ENCODE measurements at regions not wholly inside any gene's neighbourhood (a gene's known extent, or its start where the extent isn't known, plus 50 kb on each side); places are given as distances from the start of the nearest gene placed in this dataset.

DNA sequence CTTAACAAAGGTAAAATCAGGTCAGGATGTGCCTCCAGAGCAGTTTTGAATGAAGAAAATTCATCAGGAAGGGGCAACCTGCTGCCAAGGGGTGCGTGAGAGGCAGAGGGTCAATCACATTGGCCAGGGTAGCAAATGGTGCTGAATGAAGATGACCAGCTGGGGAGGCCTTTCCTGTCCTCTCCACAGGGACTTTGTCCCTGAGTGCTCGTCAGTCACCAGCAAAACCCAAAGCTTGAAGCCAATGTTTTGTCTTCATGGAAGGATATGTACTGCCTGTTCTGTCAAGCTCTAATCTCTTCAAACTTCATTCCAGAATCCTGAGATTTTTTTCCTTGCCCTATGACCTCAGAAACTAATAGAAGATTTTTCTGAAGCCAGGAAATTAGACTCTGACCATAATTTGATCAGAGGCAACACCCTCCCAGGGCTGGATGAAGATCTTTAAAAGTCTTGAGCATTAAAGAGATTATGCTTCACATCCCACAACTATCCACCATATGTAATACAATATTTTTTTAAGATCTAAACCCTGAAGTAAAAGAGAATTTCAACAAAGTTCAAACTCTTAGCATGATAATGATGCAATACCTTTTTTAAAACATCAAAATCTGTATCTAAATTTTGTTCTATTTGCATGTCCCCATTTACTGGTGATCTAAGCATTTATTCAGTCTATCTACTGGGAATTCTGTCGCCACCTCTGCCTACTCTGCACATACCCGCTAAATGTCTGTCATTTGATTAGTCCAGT is 243.0 kb downstream of the SNX13 start:
- Mint-ChIP-seq H3K4me3 (no peak overlapping the region), H3K4me1 (no peaks in the 10 kb centered on the region), H3K27ac (no peak overlapping the region), H3K36me3 (peaks cover 2 to 8% (median 3%) of the 10 kb centered on the region in 3 donors), H3K9me3 (peaks cover 18 to 29% (median 22%) of the 10 kb centered on the region in 5 donors), H3K27me3 (peaks cover 7 to 18% of the 10 kb centered on the region in 2 donors)
- no peak for DNase-seq
- ChIA-PET POLR2A (no interaction called here), CTCF (no interaction called here)
- no peaks in the 10 kb centered on the region for H3K36me3 ChIP-seq (ENCODE audit: insufficient read depth, low read length)
- H3K4me1 ChIP-seq (ENCODE audit: insufficient read depth, low read length) = no peaks in the 10 kb centered on the region
- H3K4me3 ChIP-seq (ENCODE audit: low read length) = no peak overlapping the region
- H3K27ac ChIP-seq (ENCODE audit: low read depth, low read length) = no peak overlapping the region
- peaks cover 13% of the 10 kb centered on the region for H3K9me3 ChIP-seq (ENCODE audit: low read length)
- H3K27me3 ChIP-seq (ENCODE audit: insufficient read depth, low read length, poor library complexity, severe bottlenecking) = no peaks in the 10 kb centered on the region

DNA sequence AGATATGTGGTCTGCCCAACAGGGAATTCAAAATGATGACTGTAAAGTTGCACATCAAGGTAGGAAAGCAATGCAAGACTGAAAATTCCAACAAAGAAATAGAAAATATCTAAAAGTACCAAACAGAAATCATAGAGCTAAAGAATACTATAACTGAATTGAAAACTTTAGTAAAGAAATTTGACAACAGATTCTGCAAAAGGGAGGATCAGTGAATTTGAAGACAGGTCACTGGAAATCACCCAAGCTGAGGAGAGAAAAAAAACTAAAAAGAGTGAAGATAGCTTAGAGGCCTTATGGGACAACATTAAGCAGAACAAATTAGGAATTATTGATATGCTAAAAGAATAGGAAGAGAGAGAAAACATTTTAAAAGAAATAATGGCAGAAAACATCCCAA is 240.6 kb downstream of the SNX13 start:
- Mint-ChIP-seq H3K27me3 (peaks cover 7 to 25% of the 10 kb centered on the region in 2 donors), H3K4me1 (no peaks in the 10 kb centered on the region), H3K9me3 (peaks cover 18 to 29% (median 22%) of the 10 kb centered on the region in 5 donors), H3K36me3 (peaks cover 2 to 8% (median 3%) of the 10 kb centered on the region in 3 donors), H3K4me3 (no peak overlapping the region), H3K27ac (no peak overlapping the region)
- Histone ChIP-seq H3K36me3 (ENCODE audit: insufficient read depth, low read length) (no peaks in the 10 kb centered on the region), H3K4me1 (ENCODE audit: insufficient read depth, low read length) (no peaks in the 10 kb centered on the region), H3K27ac (ENCODE audit: low read depth, low read length) (no peak overlapping the region), H3K9me3 (ENCODE audit: low read length) (peaks cover 13% of the 10 kb centered on the region), H3K27me3 (ENCODE audit: insufficient read depth, low read length, poor library complexity, severe bottlenecking) (no peaks in the 10 kb centered on the region), H3K4me3 (ENCODE audit: low read length) (no peak overlapping the region)
- DNase-seq = no peak
- POLR2A ChIA-PET = no interaction called here
- CTCF ChIA-PET = no interaction called here

DNA sequence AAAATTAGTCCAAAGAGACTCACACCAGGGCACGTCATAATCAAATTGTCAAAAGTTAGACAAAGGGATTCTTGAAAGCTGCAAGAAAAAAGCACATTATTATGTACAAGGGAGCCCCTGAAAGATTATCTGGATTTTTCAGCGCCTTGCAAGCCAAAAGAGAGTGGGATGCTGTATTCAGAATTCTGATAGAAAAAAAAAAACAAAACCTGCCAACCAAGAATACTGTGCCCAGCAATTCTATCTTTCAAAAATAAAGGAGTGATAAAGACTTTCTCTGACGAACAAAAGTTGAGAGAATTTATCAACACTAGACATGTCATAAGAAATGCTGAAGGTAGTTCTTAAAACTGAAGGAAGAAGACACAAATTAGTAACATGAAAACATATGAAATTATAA is 240.2 kb downstream of the SNX13 start:
- peaks cover 13% of the 10 kb centered on the region for H3K9me3 ChIP-seq (ENCODE audit: low read length)
- ChIA-PET CTCF (interaction anchor here (0.7 kb wide), 1 partner anchor 398 kb away, joined by 3 read pairs; no protein-coding TSS in a partner anchor), POLR2A (no interaction called here)
- no peaks in the 10 kb centered on the region for H3K4me1 Mint-ChIP-seq
- no peak overlapping the region for H3K27ac ChIP-seq (ENCODE audit: low read depth, low read length)
- no peaks in the 10 kb centered on the region for H3K4me1 ChIP-seq (ENCODE audit: insufficient read depth, low read length)
- H3K27me3 ChIP-seq (ENCODE audit: insufficient read depth, low read length, poor library complexity, severe bottlenecking) = no peaks in the 10 kb centered on the region
- H3K36me3 ChIP-seq (ENCODE audit: insufficient read depth, low read length) = no peaks in the 10 kb centered on the region
- no peak overlapping the region for H3K4me3 Mint-ChIP-seq
- H3K9me3 Mint-ChIP-seq = peaks cover 18 to 29% (median 22%) of the 10 kb centered on the region in 5 donors
- peaks cover 7 to 25% of the 10 kb centered on the region in 2 donors for H3K27me3 Mint-ChIP-seq
- H3K4me3 ChIP-seq (ENCODE audit: low read length) = no peak overlapping the region
- H3K36me3 Mint-ChIP-seq = peaks cover 2 to 8% (median 3%) of the 10 kb centered on the region in 3 donors
- DNase-seq = no peak
- no peak overlapping the region for H3K27ac Mint-ChIP-seq

DNA sequence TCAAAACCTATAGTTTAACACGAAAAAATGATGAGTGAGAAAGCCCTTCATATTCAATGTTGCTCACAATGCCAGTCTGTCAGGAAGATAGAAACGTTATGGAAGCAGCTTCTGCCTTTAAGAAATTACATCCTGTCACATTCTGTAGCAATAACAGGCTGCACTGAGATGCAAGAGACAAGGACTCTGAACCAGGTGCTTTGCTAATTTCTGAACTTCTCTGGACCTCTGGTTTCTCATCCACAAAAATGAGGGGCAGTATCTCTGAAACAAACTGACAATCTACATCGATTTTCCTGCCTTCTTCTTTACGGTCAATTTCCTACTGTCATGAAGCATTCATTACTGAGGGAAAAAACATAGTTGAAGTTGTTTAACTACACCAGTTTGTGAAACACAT is 234.0 kb downstream of the SNX13 start:
- no peak overlapping the region for H3K27ac Mint-ChIP-seq
- ChIA-PET CTCF (interaction anchor here (1.5 kb wide), 1 partner anchor 10 kb away, joined by 3 read pairs; no protein-coding TSS in a partner anchor), POLR2A (no interaction called here)
- Histone ChIP-seq H3K27ac (ENCODE audit: low read depth, low read length) (no peak overlapping the region), H3K9me3 (ENCODE audit: low read length) (no peaks in the 10 kb centered on the region), H3K36me3 (ENCODE audit: insufficient read depth, low read length) (no peaks in the 10 kb centered on the region), H3K27me3 (ENCODE audit: insufficient read depth, low read length, poor library complexity, severe bottlenecking) (no peaks in the 10 kb centered on the region), H3K4me1 (ENCODE audit: insufficient read depth, low read length) (no peaks in the 10 kb centered on the region), H3K4me3 (ENCODE audit: low read length) (no peak overlapping the region)
- H3K27me3 Mint-ChIP-seq = peaks cover 2 to 9% of the 10 kb centered on the region in 2 donors
- peaks cover 0 to 1% (median 0%) of the 10 kb centered on the region in 5 donors for H3K9me3 Mint-ChIP-seq
- no peaks in the 10 kb centered on the region for H3K36me3 Mint-ChIP-seq
- H3K4me1 Mint-ChIP-seq = no peaks in the 10 kb centered on the region
- DNase-seq = no peak
- H3K4me3 Mint-ChIP-seq = no peak overlapping the region

DNA sequence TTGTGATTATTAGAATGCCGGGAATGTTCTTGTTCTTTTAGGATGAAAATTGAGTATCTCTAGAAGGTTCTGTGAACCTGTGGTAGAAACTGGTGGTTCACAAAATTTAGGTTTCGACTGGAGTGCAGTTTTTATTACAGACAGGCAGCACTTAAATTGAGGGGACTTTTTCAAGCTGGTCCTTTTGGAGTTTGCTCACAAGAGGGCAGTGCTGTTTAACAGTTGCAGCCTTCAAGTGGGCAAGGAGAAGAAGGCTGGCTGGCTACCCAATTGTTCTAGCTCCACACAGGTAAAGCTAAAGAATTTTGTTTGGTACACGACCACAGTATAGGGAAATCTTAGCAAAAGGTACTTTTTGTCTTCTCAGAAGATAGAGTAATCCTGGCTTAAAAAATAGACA is 233.6 kb downstream of the SNX13 start:
- Histone ChIP-seq H3K27me3 (ENCODE audit: insufficient read depth, low read length, poor library complexity, severe bottlenecking) (no peaks in the 10 kb centered on the region), H3K4me3 (ENCODE audit: low read length) (no peak overlapping the region), H3K9me3 (ENCODE audit: low read length) (no peaks in the 10 kb centered on the region), H3K36me3 (ENCODE audit: insufficient read depth, low read length) (no peaks in the 10 kb centered on the region), H3K4me1 (ENCODE audit: insufficient read depth, low read length) (no peaks in the 10 kb centered on the region), H3K27ac (ENCODE audit: low read depth, low read length) (no peak overlapping the region)
- Mint-ChIP-seq H3K4me1 (no peaks in the 10 kb centered on the region), H3K27me3 (peaks cover 0 to 9% of the 10 kb centered on the region in 2 donors), H3K27ac (no peak overlapping the region), H3K9me3 (no peaks in the 10 kb centered on the region), H3K4me3 (no peak overlapping the region), H3K36me3 (no peaks in the 10 kb centered on the region)
- peak in 2 of 5 donors; percentile 23 to 53 for DNase-seq
- POLR2A ChIA-PET = no interaction called here
- CTCF ChIA-PET = interaction anchor here (1.5 kb wide), 1 partner anchor 11 kb away, joined by 3 read pairs; no protein-coding TSS in a partner anchor

DNA sequence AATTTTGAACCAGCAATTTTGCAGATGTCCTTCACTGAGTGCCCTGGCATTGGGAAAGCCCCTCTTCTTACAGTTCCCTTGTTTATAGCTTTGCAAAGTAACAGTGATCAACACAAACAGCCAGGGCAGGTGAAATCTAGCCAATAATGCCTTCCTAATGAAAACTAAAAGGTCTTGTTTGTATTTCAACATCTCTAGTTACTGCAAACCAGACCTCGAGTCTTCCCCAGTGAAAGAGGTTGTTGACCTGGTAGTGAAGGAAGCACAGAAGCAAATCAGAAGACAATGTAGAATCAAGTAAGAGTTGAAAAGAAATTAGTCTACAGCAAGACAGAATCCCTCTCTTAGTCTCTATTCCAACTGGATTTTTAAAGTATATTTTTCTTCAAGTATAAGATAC is 231.2 kb downstream of the SNX13 start:
- ChIA-PET CTCF (no interaction called here), POLR2A (no interaction called here)
- no peak overlapping the region for H3K27ac Mint-ChIP-seq
- no peaks in the 10 kb centered on the region for H3K4me1 Mint-ChIP-seq
- no peaks in the 10 kb centered on the region for H3K27me3 ChIP-seq (ENCODE audit: insufficient read depth, low read length, poor library complexity, severe bottlenecking)
- H3K27me3 Mint-ChIP-seq = no peaks in the 10 kb centered on the region
- no peaks in the 10 kb centered on the region for H3K4me1 ChIP-seq (ENCODE audit: insufficient read depth, low read length)
- no peak overlapping the region for H3K4me3 Mint-ChIP-seq
- no peaks in the 10 kb centered on the region for H3K36me3 ChIP-seq (ENCODE audit: insufficient read depth, low read length)
- no peaks in the 10 kb centered on the region for H3K36me3 Mint-ChIP-seq
- H3K9me3 Mint-ChIP-seq = no peaks in the 10 kb centered on the region
- H3K27ac ChIP-seq (ENCODE audit: low read depth, low read length) = no peak overlapping the region
- DNase-seq = no peak
- H3K9me3 ChIP-seq (ENCODE audit: low read length) = no peaks in the 10 kb centered on the region
- no peak overlapping the region for H3K4me3 ChIP-seq (ENCODE audit: low read length)

DNA sequence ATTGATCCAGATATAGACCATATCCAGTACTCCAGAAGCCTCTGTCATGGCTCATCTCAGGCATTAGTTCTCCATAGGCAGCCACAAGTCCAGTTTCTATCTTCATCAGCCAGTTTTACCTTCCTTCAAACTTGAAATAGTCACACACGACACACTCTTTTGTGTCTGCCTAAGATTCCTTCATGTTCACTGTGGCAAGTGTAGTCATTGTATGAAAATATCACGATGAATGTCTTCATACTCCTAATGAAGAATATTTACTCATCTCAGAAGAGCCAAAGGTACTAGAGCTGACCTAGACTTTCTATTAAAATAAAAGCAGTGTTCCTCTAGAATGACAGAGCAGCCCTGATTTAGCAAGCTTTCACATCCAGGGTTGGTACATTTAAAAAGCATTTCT is 230.7 kb downstream of the SNX13 start:
- Mint-ChIP-seq H3K27ac (no peak overlapping the region), H3K9me3 (no peaks in the 10 kb centered on the region), H3K27me3 (peaks cover 0 to 1% of the 10 kb centered on the region in 2 donors), H3K4me1 (no peaks in the 10 kb centered on the region), H3K36me3 (no peaks in the 10 kb centered on the region), H3K4me3 (no peak overlapping the region)
- Histone ChIP-seq H3K9me3 (ENCODE audit: low read length) (no peaks in the 10 kb centered on the region), H3K27ac (ENCODE audit: low read depth, low read length) (no peak overlapping the region), H3K4me3 (ENCODE audit: low read length) (no peak overlapping the region), H3K27me3 (ENCODE audit: insufficient read depth, low read length, poor library complexity, severe bottlenecking) (no peaks in the 10 kb centered on the region), H3K4me1 (ENCODE audit: insufficient read depth, low read length) (no peaks in the 10 kb centered on the region), H3K36me3 (ENCODE audit: insufficient read depth, low read length) (no peaks in the 10 kb centered on the region)
- ChIA-PET POLR2A (no interaction called here), CTCF (no interaction called here)
- no peak for DNase-seq

DNA sequence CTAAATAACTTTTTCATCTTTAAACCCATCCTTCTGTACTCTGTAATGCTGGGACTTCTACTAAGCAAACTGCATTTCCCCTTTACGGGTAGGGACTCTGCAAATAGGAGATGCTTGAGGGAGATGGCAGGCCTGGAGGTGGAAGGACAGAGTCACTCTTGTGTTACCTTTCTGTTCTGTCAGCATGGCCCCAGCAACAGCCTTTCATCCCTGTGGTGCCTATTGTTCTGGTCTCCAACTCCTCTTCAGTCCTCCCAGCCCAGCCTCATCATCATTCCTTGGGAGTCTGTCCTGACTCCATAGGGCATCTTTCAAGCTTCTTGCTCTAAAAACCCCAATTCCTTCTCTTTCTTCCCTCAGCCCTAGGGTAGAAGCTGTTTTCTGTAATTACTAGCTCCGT is 230.0 kb downstream of the SNX13 start:
- Mint-ChIP-seq H3K27me3 (peaks cover 0 to 1% of the 10 kb centered on the region in 2 donors), H3K4me3 (no peak overlapping the region), H3K9me3 (no peaks in the 10 kb centered on the region), H3K27ac (no peak overlapping the region), H3K4me1 (no peaks in the 10 kb centered on the region), H3K36me3 (no peaks in the 10 kb centered on the region)
- Histone ChIP-seq H3K9me3 (ENCODE audit: low read length) (no peaks in the 10 kb centered on the region), H3K4me3 (ENCODE audit: low read length) (no peak overlapping the region), H3K4me1 (ENCODE audit: insufficient read depth, low read length) (no peaks in the 10 kb centered on the region), H3K27ac (ENCODE audit: low read depth, low read length) (no peak overlapping the region), H3K36me3 (ENCODE audit: insufficient read depth, low read length) (no peaks in the 10 kb centered on the region), H3K27me3 (ENCODE audit: insufficient read depth, low read length, poor library complexity, severe bottlenecking) (no peaks in the 10 kb centered on the region)
- ChIA-PET CTCF (no interaction called here), POLR2A (no interaction called here)
- no peak for DNase-seq

Data from CD8-positive, alpha-beta memory T cell (primary cell).